NCI-H82 treated with DMSO at 0.1 percent for 48 hours (cell line): ENCODE measurements at regions not wholly inside any gene's neighbourhood (a gene's known extent, or its start where the extent isn't known, plus 50 kb on each side); places are given as distances from the start of the nearest gene placed in this dataset.

Source experiments
- DNase-seq: peaks from one replicate; lab custom pipeline; 2025; ENCODE audit not compliant: unreplicated experiment; lab: John Stamatoyannopoulos, UW

DNA sequence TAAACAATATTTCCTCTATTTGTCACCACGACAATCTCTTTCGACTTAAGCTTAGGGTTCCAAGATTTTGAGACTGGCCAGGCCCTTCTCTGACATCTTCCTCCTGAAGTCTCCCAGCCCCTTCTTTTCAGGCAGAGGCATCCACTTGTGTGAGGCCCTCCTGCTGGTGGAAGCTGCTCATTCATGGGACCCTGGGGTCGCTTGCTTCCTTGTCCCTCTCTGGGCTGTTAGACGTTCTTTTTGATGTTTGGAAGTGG is 188.2 kb upstream of the APCDD1 start:
- DNase-seq: no peak

DNA sequence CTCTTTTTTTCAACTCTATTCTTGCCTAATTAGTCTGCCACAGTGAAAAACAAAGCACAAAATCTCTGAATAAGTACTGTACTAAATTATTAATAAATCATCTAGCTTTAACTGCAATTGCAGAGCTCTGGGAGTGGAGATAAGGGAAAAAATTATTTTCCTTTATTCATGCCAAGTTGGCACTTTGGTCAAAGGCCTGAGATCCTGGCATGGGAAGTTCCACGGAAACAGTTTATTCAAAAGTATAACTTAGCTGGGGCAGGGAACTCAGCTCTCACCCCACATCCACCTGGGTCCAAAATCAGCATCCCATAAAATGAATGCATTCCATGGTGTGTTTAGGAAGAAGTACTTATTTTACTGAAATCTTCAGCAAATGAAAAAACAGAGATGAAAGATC is 185.2 kb upstream of the APCDD1 start:
- no peak for DNase-seq

DNA sequence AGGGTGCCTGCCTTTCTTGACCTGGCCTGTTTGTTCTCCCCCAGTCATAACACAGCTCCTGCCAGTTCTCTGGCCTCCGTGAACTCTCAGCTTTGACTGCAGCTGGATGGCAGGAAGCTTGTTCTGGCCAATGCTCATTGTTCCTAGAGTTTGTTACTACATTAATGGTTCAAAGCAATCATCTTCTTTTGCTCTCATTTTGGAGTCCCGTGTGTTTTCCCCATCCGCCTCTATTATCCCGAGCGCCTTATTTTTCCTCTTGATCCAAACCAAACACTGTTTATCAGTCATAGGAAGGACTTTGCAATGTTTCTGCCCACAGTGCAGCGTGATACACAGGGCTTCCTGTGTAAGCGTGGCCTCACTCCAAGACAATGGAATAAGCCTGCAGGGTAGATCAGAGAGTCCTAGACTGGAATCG is 184.3 kb upstream of the APCDD1 start:
- DNase-seq: no peak

DNA sequence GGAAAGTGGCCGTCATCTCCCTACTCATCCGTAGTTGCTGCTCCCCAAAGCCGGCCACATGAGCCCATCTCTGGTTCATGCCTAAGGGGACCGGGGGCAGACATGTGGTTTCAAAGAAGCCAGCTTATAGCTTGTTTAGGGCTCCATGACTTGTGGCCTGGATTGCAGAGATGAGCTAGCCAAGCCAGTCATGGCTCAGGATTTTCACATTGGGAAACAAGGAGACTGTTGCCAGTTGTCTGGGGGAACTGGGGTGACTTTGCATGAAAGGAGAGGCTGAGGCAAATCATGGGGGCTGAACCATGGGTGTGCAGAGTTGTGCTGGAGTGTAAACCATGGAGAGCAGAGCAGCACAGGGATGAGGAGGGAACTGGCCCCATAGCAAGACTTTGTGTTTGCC is 183.0 kb upstream of the APCDD1 start:
- no peak for DNase-seq

- no peak for DNase-seq
These were observed 180.1 kb upstream of the APCDD1 start for GRCh38 chr18:10274301-10274700.

GRCh38 chr18:10275486-10275885 is 178.9 kb upstream of the APCDD1 start:
- no peak for DNase-seq

- DNase-seq: no peak
These were observed 176.2 kb upstream of the APCDD1 start for GRCh38 chr18:10278265-10278664.

DNA sequence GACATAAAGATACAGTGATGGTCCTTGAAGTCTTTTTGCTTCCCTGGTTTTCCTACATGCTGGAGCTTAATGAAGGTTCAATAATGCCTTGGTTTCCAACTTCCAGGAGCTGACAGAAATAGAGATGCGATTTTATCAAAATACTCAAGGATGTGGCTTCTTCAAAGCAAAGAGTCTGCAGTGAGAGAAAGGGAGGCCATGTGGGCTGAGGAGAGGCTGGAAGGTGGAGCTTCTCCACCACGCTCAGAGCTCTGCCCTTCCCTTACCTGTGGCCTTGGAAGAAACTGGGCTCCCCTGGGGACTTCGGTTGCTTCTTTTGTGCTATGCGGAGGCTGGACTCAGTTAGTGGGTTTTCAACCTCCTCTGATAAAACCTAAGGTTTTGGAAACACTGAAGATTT is 175.0 kb upstream of the APCDD1 start:
- no peak for DNase-seq

DNA sequence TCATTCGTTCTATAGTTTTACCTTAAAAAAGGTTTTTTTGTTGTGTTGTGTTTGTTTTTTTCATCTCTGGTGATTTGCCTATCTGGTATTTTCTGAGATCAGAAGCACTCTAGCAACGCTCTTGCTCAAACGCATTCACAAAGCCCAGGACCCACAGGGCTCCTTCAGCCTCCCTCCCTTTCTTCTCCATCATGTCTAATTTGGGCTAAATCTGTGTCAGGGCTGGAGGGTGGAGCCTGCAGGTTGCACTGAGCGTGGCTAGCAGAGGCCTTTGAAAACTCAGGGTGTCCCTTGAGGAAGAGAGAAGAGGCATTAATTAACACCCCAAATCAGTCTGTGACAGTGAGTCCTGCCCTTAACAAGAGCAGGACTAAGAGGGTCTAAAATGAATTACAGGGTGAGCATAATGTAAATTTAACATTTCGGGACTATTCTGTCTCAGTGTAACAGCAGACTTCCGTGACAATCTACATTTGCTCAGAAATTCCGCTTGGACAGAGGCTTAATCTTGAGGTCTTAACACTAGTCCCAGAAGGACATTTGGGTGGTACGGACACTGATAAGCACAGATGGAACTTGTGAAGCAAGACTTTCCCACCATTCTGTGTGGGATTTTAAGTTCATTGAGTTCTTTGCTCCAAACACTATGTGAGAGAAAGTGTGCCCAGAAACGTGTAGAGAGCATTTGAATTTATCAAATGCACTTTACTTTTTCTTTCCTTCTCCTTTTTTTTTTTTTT is 174.4 kb upstream of the APCDD1 start:
- no peak for DNase-seq

DNA sequence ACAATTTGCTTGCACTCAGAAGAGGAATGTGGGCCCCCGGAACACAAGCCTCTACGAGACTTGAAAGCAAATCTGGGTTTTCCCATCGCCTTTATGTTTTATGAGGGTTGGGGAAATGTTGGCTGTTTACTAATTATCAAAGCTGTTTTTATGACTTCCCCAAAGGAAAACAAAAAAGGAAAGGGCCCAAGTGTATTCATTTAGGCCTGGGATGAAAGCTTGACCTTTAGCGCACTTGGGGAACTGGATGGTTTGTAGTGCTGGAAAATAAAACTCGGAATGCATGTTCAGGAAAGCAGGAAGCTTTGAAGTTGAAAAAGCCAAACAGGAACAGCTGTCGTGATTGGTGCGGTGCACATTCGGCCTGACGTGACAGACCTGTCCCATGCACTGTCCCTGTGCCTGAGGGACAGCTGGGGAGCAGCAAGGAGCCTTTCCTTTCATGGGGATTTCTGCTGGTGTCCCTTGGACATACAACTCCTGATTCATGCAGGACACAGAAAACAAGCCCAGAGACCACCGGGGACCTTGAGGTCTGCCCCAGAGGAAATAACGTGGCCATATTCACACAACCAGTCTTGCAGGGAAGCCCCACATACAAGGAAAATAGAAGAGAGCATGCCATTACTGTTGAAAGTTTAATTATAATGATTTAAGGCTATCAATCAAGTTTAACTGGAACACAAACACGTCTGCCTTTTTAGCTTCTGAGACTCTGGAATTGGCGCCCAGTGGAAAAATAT is 169.7 kb upstream of the APCDD1 start:
- no peak for DNase-seq

DNA sequence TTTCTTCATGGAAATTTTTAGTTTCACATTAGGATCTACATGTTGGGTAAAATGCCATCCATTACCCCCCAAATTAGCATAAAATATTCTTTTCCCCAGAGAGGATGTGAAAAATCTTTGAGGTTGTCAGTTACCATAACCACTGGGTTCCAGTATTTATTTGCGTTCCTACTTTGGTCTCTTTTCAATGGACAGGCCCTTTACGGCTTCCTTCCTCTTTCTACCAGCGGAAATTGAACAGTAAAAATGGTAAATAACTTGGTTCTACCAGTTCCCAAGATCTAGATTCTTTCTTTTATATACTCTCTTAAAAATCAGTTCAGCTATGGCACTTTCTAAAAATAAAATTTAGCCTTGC is 169.2 kb upstream of the APCDD1 start:
- no peak for DNase-seq

GRCh38 chr18:10286580-10287150 is 167.8 kb upstream of the APCDD1 start:
- no peak for DNase-seq

- DNase-seq: no peak
These were observed 165.2 kb upstream of the APCDD1 start for GRCh38 chr18:10289251-10289650.

DNA sequence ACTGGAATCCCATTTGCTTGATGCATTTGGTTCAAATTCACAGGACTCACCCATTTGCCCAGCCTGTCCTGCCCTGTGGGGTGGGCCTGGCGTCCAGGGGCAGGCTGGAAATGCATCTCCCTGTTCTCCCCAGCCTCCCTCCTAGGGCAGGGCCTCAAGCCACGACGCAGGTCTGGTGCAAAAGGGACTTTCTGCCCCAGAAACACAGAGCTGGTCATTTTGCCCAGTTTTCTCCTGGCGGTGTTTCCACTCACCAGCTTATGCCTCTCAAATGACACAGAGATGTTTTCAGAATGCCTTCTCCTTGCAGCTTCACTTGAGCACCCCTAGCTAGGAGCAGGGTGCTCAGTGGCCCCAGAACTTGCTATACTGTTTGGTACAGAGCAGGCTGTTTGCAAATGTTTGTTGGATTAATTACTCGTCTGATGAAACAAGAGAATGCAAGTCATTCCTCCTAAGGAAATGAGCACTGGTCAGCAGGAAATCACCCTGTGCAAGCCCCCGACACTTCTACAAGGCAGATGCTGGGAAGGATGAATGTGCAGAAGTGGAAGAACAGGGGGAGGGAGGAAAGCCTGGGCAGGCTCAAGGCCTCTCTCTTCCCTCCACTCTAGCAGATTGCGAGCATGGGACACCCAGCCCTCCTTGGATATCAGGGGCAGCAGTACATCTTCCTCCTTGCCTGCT is 164.3 kb upstream of the APCDD1 start:
- DNase-seq: no peak

DNA sequence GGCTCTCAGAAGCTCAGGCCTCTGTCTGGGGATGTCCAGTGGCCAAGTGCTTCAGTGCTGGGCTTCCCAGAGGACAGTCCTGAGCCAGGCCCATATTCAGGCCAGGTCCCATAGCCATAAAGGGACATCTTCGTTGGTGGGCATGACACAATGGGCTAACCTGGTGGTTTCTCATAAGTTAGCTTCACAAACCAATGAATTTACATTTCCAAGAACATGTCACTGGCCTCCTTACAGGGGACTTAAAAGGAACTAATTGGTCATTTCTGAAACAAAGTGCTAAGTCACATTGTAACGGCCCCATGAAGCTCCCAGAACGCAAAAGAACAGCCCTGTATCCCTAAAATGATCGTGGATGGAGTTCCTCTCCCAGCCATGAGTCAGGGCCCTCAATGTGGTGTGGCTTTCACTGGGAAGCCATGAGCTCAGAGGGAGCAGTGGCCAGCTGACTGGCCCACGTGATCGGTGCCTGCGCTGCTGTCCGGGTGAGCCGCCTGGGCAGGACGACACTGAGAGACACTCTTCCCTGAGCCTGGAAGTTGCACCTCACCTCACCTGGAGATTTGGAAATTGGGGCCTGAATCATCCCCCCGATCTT is 163.7 kb upstream of the APCDD1 start:
- no peak for DNase-seq

DNA sequence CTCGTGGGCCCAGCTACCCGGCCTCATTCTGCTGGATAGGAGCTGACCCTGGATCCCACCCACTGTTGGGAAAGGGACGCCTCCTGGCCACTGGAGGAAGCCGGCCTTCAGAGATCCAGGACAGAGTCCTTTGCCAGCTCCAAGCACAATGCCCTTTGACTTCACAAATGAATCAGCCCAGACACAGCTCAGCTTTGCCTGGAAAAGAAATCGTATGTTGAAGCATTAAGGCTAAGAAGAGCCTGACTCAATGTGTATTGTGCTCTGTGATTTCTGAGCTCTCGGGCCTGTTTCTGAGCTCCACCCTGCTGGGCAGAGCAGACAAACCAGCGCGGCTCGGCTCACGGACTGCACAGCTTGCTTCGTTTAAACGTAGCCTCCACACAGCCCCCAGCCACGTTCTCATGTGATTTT is 162.9 kb upstream of the APCDD1 start:
- DNase-seq: no peak

GRCh38 chr18:10293966-10294365 is 160.5 kb upstream of the APCDD1 start:
- no peak for DNase-seq

DNA sequence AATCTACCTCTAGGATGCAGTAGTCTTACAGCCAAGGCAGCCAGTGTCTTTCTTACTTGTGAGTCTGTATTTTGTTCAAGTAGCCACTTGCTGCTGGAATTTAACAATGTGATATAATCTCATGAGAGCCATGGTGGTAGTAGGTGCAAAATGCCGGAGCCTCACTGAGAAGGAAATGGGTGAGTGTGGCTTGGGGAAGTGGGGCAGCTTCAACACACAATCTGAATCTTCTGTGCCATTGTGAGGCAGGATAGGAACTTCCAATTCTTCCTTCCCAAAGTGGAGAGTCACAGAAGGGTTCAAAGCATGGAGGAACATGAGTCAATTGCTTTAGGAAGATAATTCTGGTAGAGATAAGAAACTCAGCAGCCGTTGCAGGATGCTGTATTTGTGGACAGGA is 158.7 kb upstream of the APCDD1 start:
- DNase-seq: no peak

GRCh38 chr18:10296491-10296890 is 157.9 kb upstream of the APCDD1 start:
- DNase-seq: no peak

- DNase-seq: no peak
These were observed 157.3 kb upstream of the APCDD1 start for GRCh38 chr18:10297086-10297485.

GRCh38 chr18:10298346-10298745 is 156.1 kb upstream of the APCDD1 start:
- no peak for DNase-seq

- DNase-seq: no peak
These were observed 154.8 kb upstream of the APCDD1 start for GRCh38 chr18:10299643-10300042.
